GM23338 (cell line): ENCODE measurements at regions not wholly inside any gene's neighbourhood (a gene's known extent, or its start where the extent isn't known, plus 50 kb on each side); places are given as distances from the start of the nearest gene placed in this dataset.

Experiments used
- CREB1 ChIP-seq: fragments of 250-450 bp; sonication (Bioruptor Pico); IDR thresholded peaks from 2 replicates; pipeline ENCODE4 v1.5.0; 2020; ENCODE audit warnings: low read depth, mild to moderate bottlenecking, moderate library complexity
- EZH2 ChIP-seq: fragments of 200-600 bp; sonication (generic); IDR thresholded peaks from one replicate; pipeline ENCODE4 v1.8.0; 2017; ENCODE audit warnings: antibody characterized with exemption, mild to moderate bottlenecking, low read depth; ENCODE audit not compliant: unreplicated experiment
- EZH2phosphoT487 ChIP-seq: fragments of 200-600 bp; sonication (generic); IDR thresholded peaks from one replicate; pipeline ENCODE4 v1.8.1; 2018; ENCODE audit warnings: antibody characterized with exemption; ENCODE audit not compliant: unreplicated experiment
- JUNB ChIP-seq: IDR thresholded peaks from one replicate; pipeline ENCODE4 v1.6.1; 2016; ENCODE audit warnings: antibody characterized with exemption; ENCODE audit not compliant: unreplicated experiment
- NANOG ChIP-seq: IDR thresholded peaks from 2 replicates; pipeline ENCODE4 v1.6.1; 2016; ENCODE audit warnings: antibody characterized with exemption, borderline replicate concordance
- POLR2AphosphoS5 ChIP-seq: IDR thresholded peaks from 2 replicates; pipeline ENCODE4 v1.6.1; 2016; ENCODE audit warnings: antibody characterized with exemption, low read depth
- TF ChIP-seq, protein P1 (sequence below), 2 experiments: fragments of 200-600 bp in 1 of 2; sonication (generic) in 1 of 2; conservative IDR thresholded peaks; 2 replicates each; pipeline versions ENCODE4 v1.5.1 to v1.6.1; 2016 to 2017; ENCODE audit warnings: antibody characterized with exemption in 2 of 2, low read depth in 2 of 2, mild to moderate bottlenecking in 2 of 2, moderate library complexity in 1 of 2
- TF ChIP-seq, protein P2 (sequence below): IDR thresholded peaks from one replicate; pipeline ENCODE4 v1.6.1; 2018; ENCODE audit warnings: antibody characterized with exemption; ENCODE audit not compliant: unreplicated experiment
- TF ChIP-seq, protein P3 (sequence below): IDR thresholded peaks from 2 replicates; pipeline ENCODE4 v1.6.1; 2016; ENCODE audit warnings: antibody characterized with exemption

DNA sequence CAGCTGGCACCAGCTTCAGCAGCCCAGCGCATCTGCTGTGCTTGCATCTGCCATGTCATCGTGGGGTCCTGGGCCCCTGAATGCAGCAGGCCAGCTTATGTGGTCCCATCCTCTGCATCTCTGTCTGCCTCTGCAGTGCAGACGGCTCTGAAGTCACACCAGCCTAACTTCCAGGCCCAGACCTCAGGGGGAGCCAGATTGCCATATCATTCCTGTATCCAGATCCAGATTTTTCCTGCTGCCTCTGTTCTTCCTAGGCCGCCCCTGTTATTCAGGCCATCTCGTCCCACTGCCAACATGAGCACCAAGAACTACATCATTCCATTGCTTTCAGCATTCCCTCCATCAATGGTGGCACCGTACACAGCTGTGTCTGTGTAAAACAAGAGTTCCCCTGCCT is 571.6 kb downstream of the UQCRFS1 start:
- TF ChIP-seq CREB1 (CRISPR knock-in tag) = no peak
- TF ChIP-seq, protein P1, sequence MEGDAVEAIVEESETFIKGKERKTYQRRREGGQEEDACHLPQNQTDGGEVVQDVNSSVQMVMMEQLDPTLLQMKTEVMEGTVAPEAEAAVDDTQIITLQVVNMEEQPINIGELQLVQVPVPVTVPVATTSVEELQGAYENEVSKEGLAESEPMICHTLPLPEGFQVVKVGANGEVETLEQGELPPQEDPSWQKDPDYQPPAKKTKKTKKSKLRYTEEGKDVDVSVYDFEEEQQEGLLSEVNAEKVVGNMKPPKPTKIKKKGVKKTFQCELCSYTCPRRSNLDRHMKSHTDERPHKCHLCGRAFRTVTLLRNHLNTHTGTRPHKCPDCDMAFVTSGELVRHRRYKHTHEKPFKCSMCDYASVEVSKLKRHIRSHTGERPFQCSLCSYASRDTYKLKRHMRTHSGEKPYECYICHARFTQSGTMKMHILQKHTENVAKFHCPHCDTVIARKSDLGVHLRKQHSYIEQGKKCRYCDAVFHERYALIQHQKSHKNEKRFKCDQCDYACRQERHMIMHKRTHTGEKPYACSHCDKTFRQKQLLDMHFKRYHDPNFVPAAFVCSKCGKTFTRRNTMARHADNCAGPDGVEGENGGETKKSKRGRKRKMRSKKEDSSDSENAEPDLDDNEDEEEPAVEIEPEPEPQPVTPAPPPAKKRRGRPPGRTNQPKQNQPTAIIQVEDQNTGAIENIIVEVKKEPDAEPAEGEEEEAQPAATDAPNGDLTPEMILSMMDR (conservative IDR thresholded peaks at IDR 0.05; ENCODE audit: low read depth in 2 of 2) = peak in 1 of 2 experiments; percentile 26; a peak in 2 of 4 replicates
- no peak for TF ChIP-seq EZH2
- TF ChIP-seq POLR2AphosphoS5 = no peak
- TF ChIP-seq, protein P2, sequence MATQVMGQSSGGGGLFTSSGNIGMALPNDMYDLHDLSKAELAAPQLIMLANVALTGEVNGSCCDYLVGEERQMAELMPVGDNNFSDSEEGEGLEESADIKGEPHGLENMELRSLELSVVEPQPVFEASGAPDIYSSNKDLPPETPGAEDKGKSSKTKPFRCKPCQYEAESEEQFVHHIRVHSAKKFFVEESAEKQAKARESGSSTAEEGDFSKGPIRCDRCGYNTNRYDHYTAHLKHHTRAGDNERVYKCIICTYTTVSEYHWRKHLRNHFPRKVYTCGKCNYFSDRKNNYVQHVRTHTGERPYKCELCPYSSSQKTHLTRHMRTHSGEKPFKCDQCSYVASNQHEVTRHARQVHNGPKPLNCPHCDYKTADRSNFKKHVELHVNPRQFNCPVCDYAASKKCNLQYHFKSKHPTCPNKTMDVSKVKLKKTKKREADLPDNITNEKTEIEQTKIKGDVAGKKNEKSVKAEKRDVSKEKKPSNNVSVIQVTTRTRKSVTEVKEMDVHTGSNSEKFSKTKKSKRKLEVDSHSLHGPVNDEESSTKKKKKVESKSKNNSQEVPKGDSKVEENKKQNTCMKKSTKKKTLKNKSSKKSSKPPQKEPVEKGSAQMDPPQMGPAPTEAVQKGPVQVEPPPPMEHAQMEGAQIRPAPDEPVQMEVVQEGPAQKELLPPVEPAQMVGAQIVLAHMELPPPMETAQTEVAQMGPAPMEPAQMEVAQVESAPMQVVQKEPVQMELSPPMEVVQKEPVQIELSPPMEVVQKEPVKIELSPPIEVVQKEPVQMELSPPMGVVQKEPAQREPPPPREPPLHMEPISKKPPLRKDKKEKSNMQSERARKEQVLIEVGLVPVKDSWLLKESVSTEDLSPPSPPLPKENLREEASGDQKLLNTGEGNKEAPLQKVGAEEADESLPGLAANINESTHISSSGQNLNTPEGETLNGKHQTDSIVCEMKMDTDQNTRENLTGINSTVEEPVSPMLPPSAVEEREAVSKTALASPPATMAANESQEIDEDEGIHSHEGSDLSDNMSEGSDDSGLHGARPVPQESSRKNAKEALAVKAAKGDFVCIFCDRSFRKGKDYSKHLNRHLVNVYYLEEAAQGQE = no peak
- TF ChIP-seq, protein P3, sequence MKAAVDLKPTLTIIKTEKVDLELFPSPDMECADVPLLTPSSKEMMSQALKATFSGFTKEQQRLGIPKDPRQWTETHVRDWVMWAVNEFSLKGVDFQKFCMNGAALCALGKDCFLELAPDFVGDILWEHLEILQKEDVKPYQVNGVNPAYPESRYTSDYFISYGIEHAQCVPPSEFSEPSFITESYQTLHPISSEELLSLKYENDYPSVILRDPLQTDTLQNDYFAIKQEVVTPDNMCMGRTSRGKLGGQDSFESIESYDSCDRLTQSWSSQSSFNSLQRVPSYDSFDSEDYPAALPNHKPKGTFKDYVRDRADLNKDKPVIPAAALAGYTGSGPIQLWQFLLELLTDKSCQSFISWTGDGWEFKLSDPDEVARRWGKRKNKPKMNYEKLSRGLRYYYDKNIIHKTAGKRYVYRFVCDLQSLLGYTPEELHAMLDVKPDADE = no peak
- TF ChIP-seq EZH2phosphoT487 = no peak
- no peak for TF ChIP-seq JUNB
- no peak for TF ChIP-seq NANOG
